Keratinocyte (primary cell): ENCODE measurements at regions not wholly inside any gene's neighbourhood (a gene's known extent, or its start where the extent isn't known, plus 50 kb on each side); places are given as distances from the start of the nearest gene placed in this dataset.

Experiments
- DNase-seq: peaks from one replicate; pipeline ENCODE4 v3.0.0-alpha.2; 2011; ENCODE audit warnings: low read depth, missing footprints, low spot score
- FAIRE-seq: peaks from 2 replicates; lab custom pipeline; 2011; peaks lifted over from hg19 to GRCh38; lab: Jason Lieb, UNC
- H2AFZ ChIP-seq: 2 replicates; pipeline ENCODE4 v1.6.0; 2012; ENCODE audit warnings: low read length, control low read depth, inconsistent platforms; ENCODE audit not compliant: control insufficient read depth
- H3K27ac ChIP-seq: 2 replicates; pipeline ENCODE4 v1.5.1; 2011; ENCODE audit warnings: low read length; ENCODE audit not compliant: control insufficient read depth, insufficient read depth
- H3K27me3 ChIP-seq: 3 replicates; pipeline ENCODE4 v1.6.0; 2011; ENCODE audit warnings: low read length; ENCODE audit not compliant: control insufficient read depth, insufficient read depth; ENCODE audit errors: extremely low read depth
- H3K36me3 ChIP-seq, 2 experiments: 2 replicates in 1 of 2; 3 replicates in 1 of 2; pipeline ENCODE4 v1.5.1; 2011; ENCODE audit warnings: low read length in 2 of 2, mild to moderate bottlenecking in 1 of 2; ENCODE audit not compliant: control insufficient read depth in 2 of 2, insufficient read depth in 2 of 2; ENCODE audit errors: extremely low read depth in 1 of 2
- H3K4me1 ChIP-seq: 3 replicates; pipeline ENCODE4 v1.5.1; 2011; ENCODE audit warnings: low read length; ENCODE audit not compliant: control insufficient read depth, insufficient read depth; ENCODE audit errors: extremely low read depth
- H3K4me2 ChIP-seq: 3 replicates; pipeline ENCODE4 v1.6.0; 2011; ENCODE audit warnings: low read depth, low read length; ENCODE audit not compliant: control insufficient read depth, insufficient read depth; ENCODE audit errors: extremely low read depth
- H3K4me3 ChIP-seq, 3 experiments: fragments of 200-600 bp in 1 of 3; sonication (generic) in 1 of 3; 2 replicates in 2 of 3; 3 replicates in 1 of 3; pipeline ENCODE4 v1.5.1; 2011 to 2016; ENCODE audit warnings: low read length in 3 of 3, mild to moderate bottlenecking in 3 of 3, control low read depth in 2 of 3, inconsistent platforms in 1 of 3, low read depth in 1 of 3, mixed read lengths in 1 of 3, mixed run types in 1 of 3, moderate library complexity in 1 of 3; ENCODE audit not compliant: control insufficient read depth in 2 of 3, insufficient read depth in 2 of 3; ENCODE audit errors: extremely low read depth in 1 of 3
- H3K79me2 ChIP-seq: 2 replicates; pipeline ENCODE4 v1.6.0; 2012; ENCODE audit warnings: low read length; ENCODE audit not compliant: control insufficient read depth, insufficient read depth
- H3K9ac ChIP-seq: 3 replicates; pipeline ENCODE4 v1.6.0; 2011; ENCODE audit warnings: low read length; ENCODE audit not compliant: control insufficient read depth, insufficient read depth; ENCODE audit errors: extremely low read depth
- H3K9me1 ChIP-seq: 3 replicates; pipeline ENCODE4 v1.6.0; 2011; ENCODE audit warnings: low read length; ENCODE audit not compliant: control insufficient read depth, insufficient read depth; ENCODE audit errors: extremely low read depth
- H3K9me3 ChIP-seq: 2 replicates; pipeline ENCODE4 v1.5.1; 2012; ENCODE audit warnings: low read depth, low read length; ENCODE audit not compliant: control insufficient read depth
- H4K20me1 ChIP-seq: 3 replicates; pipeline ENCODE4 v1.6.0; 2011; ENCODE audit warnings: low read length; ENCODE audit not compliant: control insufficient read depth, insufficient read depth; ENCODE audit errors: extremely low read depth
- CTCF ChIP-seq, 3 experiments: IDR thresholded peaks in 1 of 3; conservative IDR thresholded peaks in 1 of 3; optimal IDR thresholded peaks in 1 of 3; 2 replicates in 2 of 3; 3 replicates in 1 of 3; pipeline versions ENCODE3 to v1.5.1; 2011; ENCODE audit warnings: low read length in 3 of 3, mild to moderate bottlenecking in 3 of 3, moderate library complexity in 2 of 3, control low read depth in 1 of 3, inconsistent platforms in 1 of 3; ENCODE audit not compliant: insufficient read depth in 2 of 3; ENCODE audit errors: extremely low read depth in 1 of 3
- EZH2 ChIP-seq: IDR thresholded peaks from one replicate; pipeline ENCODE4 v1.6.1; 2012; ENCODE audit warnings: inconsistent platforms, mild to moderate bottlenecking, low read length, moderate library complexity
- dilution Hi-C: fragments of 300-500 bp; cut with MboI; formaldehyde crosslinking; loops from one replicate; pipeline ENCODE4 v1.7.0; 2020; ENCODE audit warnings: low sequenced_read_pairs; ENCODE audit not compliant: extremely low pct_ligation_motif_present

DNA sequence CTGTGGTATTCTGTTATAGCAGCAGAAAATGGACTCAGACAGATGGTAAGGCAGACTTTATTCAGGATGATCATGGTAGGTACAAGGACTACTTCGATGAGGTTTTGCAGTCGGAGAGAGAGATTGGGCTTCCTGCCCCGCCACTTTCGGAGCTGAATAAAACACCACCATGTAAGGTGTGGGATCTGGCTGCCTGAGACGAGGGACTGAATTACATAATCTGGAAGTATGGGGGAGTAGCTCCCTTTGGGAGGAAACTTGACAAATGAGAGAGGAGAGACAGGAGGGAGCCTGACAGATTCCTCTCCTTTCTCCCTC, 255.5 kb upstream of the GATB start:
- FAIRE-seq = no peak
- Histone ChIP-seq H3K4me2 (no peak overlapping the region), H3K9me3 (no peaks in the 10 kb centered on the region), H3K27me3 (peaks cover 4% of the 10 kb centered on the region), H2AFZ (no peak overlapping the region), H3K79me2 (no peaks in the 10 kb centered on the region), H3K9ac (no peak overlapping the region), H3K9me1 (no peaks in the 10 kb centered on the region), H3K4me3 (no peak overlapping the region), H4K20me1 (no peaks in the 10 kb centered on the region), H3K36me3 (no peaks in the 10 kb centered on the region), H3K4me1 (no peaks in the 10 kb centered on the region), H3K27ac (no peak overlapping the region)
- no peak for DNase-seq
- TF ChIP-seq EZH2 (no peak), CTCF (optimal IDR thresholded peaks at IDR 0.05 in 1 of 3, IDR thresholded peaks at IDR 0.05 in 1 of 3, conservative IDR thresholded peaks at IDR 0.05 in 1 of 3; ENCODE audit: extremely low read depth in 1 of 3, insufficient read depth in 2 of 3, low read length in 3 of 3) (no peak)
- dilution Hi-C loops = no loop called here

DNA sequence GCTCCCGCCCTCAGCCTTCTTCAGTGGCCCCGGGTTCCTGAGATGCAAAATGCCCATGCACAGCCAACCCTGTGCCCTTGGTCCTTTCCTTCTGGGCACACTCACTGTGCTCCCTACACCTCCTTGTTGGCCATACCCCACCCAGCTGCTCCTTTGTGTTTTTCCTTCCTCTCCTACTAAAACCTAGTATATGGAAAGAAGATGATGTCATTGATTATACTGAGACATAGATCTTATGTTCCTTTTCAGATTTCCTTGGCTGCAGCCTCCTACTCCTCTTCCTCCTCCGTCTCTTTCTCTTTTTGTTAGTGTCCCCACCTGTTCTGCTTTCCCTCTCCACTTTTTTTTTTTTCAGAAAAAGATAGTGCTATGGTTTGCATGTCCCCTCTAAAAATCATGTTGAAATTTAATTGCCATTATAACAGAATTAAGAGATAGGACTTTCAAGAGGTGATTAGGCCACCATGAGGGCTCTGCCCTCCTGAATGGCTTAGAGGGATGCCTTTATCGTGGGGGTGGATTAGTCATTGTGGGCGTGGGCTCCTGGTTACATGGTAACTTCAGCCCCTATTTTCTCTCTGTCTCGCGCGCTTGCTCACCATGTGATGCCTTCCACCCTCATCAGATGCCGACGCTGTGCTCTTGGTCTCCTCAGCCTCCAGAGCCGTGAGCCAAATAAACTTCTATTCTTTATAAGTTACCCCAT, 254.9 kb upstream of the GATB start:
- H4K20me1 ChIP-seq = no peaks in the 10 kb centered on the region
- peaks cover 4% of the 10 kb centered on the region for H3K27me3 ChIP-seq
- H3K27ac ChIP-seq = no peak overlapping the region
- dilution Hi-C loops = no loop called here
- no peaks in the 10 kb centered on the region for H3K79me2 ChIP-seq
- H3K36me3 ChIP-seq = no peaks in the 10 kb centered on the region
- no peaks in the 10 kb centered on the region for H3K9me3 ChIP-seq
- no peak for FAIRE-seq
- no peaks in the 10 kb centered on the region for H3K9me1 ChIP-seq
- DNase-seq = no peak
- no peak overlapping the region for H3K4me3 ChIP-seq
- H3K9ac ChIP-seq = no peak overlapping the region
- H3K4me1 ChIP-seq = no peaks in the 10 kb centered on the region
- no peak for TF ChIP-seq EZH2
- TF ChIP-seq CTCF (optimal IDR thresholded peaks at IDR 0.05 in 1 of 3, IDR thresholded peaks at IDR 0.05 in 1 of 3, conservative IDR thresholded peaks at IDR 0.05 in 1 of 3; ENCODE audit: extremely low read depth in 1 of 3, insufficient read depth in 2 of 3, low read length in 3 of 3) = no peak
- H2AFZ ChIP-seq = no peak overlapping the region
- H3K4me2 ChIP-seq = no peak overlapping the region
